Effector memory CD8-positive, alpha-beta T cell (primary cell): ENCODE measurements at regions not wholly inside any gene's neighbourhood (a gene's known extent, or its start where the extent isn't known, plus 50 kb on each side); places are given as distances from the start of the nearest gene placed in this dataset.
"Not testable (repeated sequence)": the region's sequence is repeated elsewhere in the genome, so short reads cannot be mapped to it uniquely, and the experiment has no call there.

ENCODE experiments used
- ATAC-seq: fragments of 150-1000 bp; cut with Tn5 transposase; replicated peaks from 2 replicates; pipeline ENCODE4 v1.10.0; 2021; ENCODE audit warnings: mild to moderate bottlenecking, moderate library complexity
- DNase-seq, 3 experiments: peaks; one replicate each; pipeline ENCODE4 v3.0.0; 2021
- H3K27ac Mint-ChIP-seq, 2 donors: one replicate each; pipeline ENCODE4 v1.8.0; 2022; ENCODE audit warnings: mild to moderate bottlenecking in 2 of 2, mixed read lengths in 2 of 2, moderate library complexity in 2 of 2
- H3K27me3 Mint-ChIP-seq, 2 donors: one replicate each; pipeline ENCODE4 v1.8.0; 2022; ENCODE audit warnings: mixed read lengths in 2 of 2
- H3K36me3 Mint-ChIP-seq: one replicate; pipeline ENCODE4 v1.8.0; 2022; ENCODE audit warnings: mild to moderate bottlenecking, moderate library complexity, mixed read lengths; ENCODE audit not compliant: insufficient read depth
- H3K4me1 Mint-ChIP-seq, 2 donors: one replicate each; pipeline ENCODE4 v1.8.0; 2022; ENCODE audit warnings: low read depth in 2 of 2, mixed read lengths in 2 of 2
- H3K4me3 Mint-ChIP-seq, 2 donors: one replicate each; pipeline ENCODE4 v1.8.0; 2022; ENCODE audit warnings: mild to moderate bottlenecking in 2 of 2, mixed read lengths in 2 of 2, moderate library complexity in 2 of 2
- H3K9me3 Mint-ChIP-seq, 2 donors: one replicate each; pipeline ENCODE4 v1.8.0; 2022; ENCODE audit warnings: mixed read lengths in 2 of 2

DNA sequence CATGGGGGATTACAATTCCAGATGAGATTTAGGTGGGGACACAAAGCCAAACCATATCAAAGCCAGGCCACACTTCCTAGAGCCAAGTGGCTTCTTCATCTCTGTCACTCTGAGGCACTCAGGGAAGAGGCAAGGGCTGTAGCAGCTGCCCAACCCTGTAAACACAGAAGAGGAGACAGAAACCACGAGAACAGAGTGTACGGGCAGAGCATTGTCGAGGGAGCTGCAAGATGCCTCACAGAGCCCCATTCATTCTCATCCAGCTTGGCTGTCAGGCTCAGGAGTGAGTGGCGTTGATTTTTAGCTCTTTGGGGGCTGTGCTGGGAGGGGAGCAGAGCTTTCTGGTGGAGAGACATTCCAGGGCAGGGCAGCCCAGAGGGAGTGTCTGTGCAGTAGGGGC lies 117.2 kb upstream of the SALL1 start:
- H3K4me1 Mint-ChIP-seq, result no peaks in the 10 kb centered on the region
- no peak overlapping the region for H3K27ac Mint-ChIP-seq
- DNase-seq (no peak), ATAC-seq (no peak)
- no peaks in the 10 kb centered on the region for H3K27me3 Mint-ChIP-seq
- H3K9me3 Mint-ChIP-seq, result peaks cover 14 to 46% of the 10 kb centered on the region in 2 donors
- H3K4me3 Mint-ChIP-seq, result no peak overlapping the region
- H3K36me3 Mint-ChIP-seq, result no peaks in the 10 kb centered on the region

DNA sequence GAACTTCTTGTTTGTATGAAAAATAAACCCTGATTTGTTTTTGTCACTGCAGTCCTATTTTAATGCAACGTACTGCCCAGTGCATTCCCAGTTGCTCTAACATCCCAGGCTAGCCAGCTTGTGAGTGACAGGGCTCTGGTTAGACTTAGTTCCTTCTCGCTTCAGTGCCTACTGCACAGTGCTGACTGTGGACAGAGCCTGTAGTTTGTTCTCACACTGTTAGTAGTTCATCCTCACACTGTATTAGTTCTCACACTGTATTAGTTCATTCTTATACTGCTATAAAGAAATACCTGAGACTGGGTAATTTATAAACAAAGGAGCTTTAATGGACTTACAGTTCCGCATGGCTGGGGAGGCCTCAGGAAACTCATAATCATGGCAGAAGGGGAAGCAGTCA lies 116.6 kb upstream of the SALL1 start:
- no peaks in the 10 kb centered on the region for H3K4me1 Mint-ChIP-seq
- no peaks in the 10 kb centered on the region for H3K36me3 Mint-ChIP-seq
- ATAC-seq, result no peak
- no peak overlapping the region for H3K4me3 Mint-ChIP-seq
- no peak for DNase-seq
- peaks cover 14 to 48% of the 10 kb centered on the region in 2 donors for H3K9me3 Mint-ChIP-seq
- no peak overlapping the region for H3K27ac Mint-ChIP-seq
- H3K27me3 Mint-ChIP-seq, result no peaks in the 10 kb centered on the region

DNA sequence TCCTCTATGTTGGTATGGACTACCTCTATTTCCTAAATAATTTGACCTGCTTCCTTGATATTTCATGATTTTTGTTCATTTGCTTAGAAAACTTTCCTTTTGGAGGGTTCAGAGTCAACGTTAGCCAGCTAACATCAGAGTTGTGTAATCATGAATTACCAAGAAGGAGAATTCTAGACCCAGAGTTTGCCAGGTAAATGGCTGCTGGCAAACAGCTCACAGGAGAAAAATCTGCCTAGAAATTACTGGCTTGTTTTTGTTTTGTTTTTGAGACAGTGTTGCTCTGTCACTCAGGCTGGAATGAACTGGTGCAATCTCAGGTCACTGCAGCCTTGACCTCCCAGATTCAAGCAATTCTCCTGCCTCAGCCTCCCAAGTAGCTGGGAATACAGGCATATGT lies 111.4 kb upstream of the SALL1 start:
- no peaks in the 10 kb centered on the region for H3K27me3 Mint-ChIP-seq
- ATAC-seq, result no peak
- no peak overlapping the region for H3K27ac Mint-ChIP-seq
- no peak for DNase-seq
- H3K4me3 Mint-ChIP-seq, result no peak overlapping the region
- no peaks in the 10 kb centered on the region for H3K36me3 Mint-ChIP-seq
- peaks cover 10 to 34% of the 10 kb centered on the region in 2 donors for H3K9me3 Mint-ChIP-seq
- H3K4me1 Mint-ChIP-seq, result no peaks in the 10 kb centered on the region

DNA sequence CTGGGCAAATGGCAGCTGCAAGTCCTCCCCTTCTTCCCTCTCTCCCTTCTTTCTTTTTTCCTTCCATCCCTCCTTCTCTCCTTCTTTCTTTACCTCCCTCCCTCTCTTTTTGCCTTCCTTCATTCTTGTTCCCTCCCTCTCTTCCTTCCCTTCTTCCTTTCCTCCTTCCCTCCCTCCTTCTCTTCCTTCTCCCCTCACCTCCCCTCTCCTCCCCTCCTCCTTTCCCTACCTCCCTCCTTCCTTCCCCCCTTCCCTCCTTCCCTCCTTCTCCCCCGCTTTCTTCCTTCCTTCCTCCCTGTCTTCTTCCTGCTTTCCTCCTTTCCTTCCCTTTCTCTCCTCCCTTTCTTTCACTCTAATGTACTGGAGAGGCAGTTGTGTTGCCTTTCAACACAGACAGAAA lies 110.8 kb upstream of the SALL1 start:
- H3K9me3 Mint-ChIP-seq, result peaks cover 10 to 34% of the 10 kb centered on the region in 2 donors
- no peak for DNase-seq
- H3K4me1 Mint-ChIP-seq, result no peaks in the 10 kb centered on the region
- no peaks in the 10 kb centered on the region for H3K36me3 Mint-ChIP-seq
- H3K27ac Mint-ChIP-seq, result no peak overlapping the region
- H3K27me3 Mint-ChIP-seq, result no peaks in the 10 kb centered on the region
- H3K4me3 Mint-ChIP-seq, result no peak overlapping the region
- ATAC-seq, result no peak

DNA sequence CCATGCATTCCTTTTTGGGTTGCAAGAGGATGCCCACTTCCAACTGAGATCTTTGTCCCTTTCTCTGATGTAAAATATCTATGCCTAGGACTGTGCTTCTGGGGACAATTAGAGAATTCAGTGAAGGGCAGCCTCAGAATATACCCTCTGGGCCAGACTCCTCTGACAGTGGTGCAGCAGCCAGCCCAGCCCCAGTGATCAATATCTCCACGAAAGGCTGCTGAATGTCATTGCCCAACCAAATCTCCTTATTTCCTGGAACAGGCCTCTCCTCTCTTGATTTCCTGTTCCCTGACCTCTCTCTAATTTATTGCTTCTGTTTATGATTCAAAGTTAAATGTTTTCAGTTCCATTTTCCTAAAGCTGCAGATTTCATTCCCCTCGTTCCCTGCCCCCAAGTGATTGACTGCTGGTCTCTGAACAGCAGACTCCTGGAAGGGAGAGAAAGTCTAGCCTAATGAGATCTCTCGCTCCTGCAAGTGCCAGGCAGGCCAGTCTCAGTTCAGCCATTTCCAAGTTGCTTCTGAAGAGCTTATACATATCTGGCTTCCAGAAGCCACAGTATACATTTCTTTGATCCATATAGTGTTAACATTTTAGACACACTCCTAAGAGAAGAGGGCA lies 104.4 kb upstream of the SALL1 start:
- no peak overlapping the region for H3K27ac Mint-ChIP-seq
- H3K36me3 Mint-ChIP-seq, result no peaks in the 10 kb centered on the region
- H3K27me3 Mint-ChIP-seq, result peaks cover 0 to 7% of the 10 kb centered on the region in 2 donors
- ATAC-seq (no peak), DNase-seq (no peak)
- H3K4me3 Mint-ChIP-seq, result no peak overlapping the region
- no peaks in the 10 kb centered on the region for H3K4me1 Mint-ChIP-seq
- H3K9me3 Mint-ChIP-seq, result peaks cover 15 to 34% of the 10 kb centered on the region in 2 donors

DNA sequence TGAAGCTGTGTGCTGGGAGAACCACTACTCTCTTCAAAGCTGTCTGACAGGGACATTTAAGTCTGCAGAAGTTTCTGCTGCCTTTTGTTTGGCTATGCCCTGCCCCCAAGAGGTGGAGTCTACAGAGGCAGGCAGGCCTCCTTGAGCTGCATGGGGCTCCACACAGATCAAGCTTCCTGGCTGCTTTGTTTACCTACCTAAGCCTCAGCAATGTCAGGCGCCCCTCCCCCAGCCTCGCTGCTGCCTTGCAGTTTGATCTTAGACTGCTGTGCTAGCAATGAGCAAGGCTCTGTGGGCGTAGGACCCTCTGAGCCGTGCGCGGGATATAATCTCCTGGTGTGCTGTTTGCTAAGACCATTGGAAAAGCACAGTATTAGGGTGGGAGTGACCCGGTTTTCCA lies 103.3 kb upstream of the SALL1 start:
- DNase-seq, H3K36me3 Mint-ChIP-seq, H3K4me1 Mint-ChIP-seq, H3K27ac Mint-ChIP-seq, ATAC-seq, H3K27me3 Mint-ChIP-seq, H3K4me3 Mint-ChIP-seq: not testable (repeated sequence)
- peaks cover 15 to 34% of the 10 kb centered on the region in 2 donors for H3K9me3 Mint-ChIP-seq

DNA sequence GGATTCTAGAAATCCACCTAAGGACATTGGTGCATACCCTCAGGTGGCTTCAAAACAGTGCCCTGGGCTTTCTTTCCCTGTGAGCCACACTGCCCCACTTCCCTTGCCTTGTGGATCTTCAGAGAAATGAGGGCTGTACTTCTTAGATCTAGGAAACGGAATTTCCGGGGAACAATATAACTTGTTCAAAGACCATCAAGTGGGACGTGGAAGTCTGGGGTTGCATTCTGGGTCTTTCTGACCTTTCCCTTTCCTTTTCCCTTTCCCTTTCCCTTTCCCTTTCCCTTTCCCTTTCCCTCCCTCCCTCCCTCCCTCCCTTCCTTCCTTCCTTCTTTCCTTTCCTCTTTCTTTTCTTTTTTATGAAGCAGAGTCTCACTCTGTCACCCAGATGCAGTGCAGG lies 97.1 kb upstream of the SALL1 start:
- H3K9me3 Mint-ChIP-seq, result peaks cover 9 to 28% of the 10 kb centered on the region in 2 donors
- H3K36me3 Mint-ChIP-seq, result no peaks in the 10 kb centered on the region
- H3K27me3 Mint-ChIP-seq, result peaks cover 0 to under 1% of the 10 kb centered on the region in 2 donors
- no peak overlapping the region for H3K4me3 Mint-ChIP-seq
- no peak overlapping the region for H3K27ac Mint-ChIP-seq
- no peak for ATAC-seq
- no peaks in the 10 kb centered on the region for H3K4me1 Mint-ChIP-seq
- no peak for DNase-seq

DNA sequence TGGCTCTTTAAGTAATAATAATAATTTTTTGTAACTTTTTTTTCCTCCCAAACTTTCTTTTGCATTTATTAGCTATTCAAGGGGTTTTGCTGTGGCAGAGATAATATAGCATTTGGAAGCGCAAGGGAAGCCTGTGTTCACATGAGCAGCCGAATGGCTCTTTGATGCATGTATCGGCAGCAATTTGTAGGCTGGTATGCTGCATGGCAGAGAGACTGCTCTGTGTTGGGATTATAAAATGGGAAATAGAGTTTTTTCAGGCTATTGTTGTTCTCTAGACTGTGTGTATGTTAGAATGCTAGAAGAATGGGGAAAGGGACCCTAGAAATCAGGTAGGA lies 94.6 kb upstream of the SALL1 start:
- DNase-seq, result no peak
- no peak for ATAC-seq
- Mint-ChIP-seq H3K36me3 (no peaks in the 10 kb centered on the region), H3K27me3 (no peaks in the 10 kb centered on the region), H3K27ac (no peak overlapping the region), H3K9me3 (peaks cover 7 to 17% of the 10 kb centered on the region in 2 donors), H3K4me1 (no peaks in the 10 kb centered on the region), H3K4me3 (no peak overlapping the region)

DNA sequence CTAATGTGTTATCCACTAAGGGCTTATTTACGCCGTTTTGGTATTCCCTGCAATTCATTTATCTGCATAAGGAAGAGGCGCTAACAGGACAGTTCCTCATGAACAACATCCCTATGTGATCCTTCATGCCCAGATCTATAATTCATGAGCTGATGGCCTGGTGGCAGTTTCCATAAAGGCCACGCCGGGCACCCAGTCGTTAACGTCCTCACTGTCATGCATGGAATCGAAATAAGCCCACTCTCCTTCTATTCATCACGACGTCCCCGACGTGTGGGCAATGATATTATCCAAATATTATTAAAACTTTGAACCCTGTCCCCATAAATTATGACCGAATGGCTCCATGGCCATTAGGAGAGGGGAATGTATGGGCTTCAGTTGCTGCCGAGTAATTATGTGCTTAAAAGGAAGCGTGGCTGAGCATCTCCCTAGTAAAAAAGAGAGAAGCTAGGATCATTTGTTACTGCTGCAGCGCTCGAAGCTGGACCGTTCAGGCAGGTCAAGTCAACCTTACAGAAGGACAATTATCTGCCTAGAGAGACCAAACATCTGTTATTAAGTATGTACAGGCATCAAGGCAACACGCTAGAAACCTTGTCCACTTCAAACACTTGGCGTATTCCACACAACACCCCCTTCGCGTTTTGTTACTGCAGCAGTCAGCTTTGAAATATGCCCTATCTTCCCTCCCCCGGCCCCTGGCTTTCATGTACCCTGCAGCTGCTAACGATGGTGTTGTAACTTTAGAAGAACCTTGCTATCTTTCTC lies 94.0 kb upstream of the SALL1 start:
- ATAC-seq (no peak), DNase-seq (no peak)
- H3K4me1 Mint-ChIP-seq, result no peaks in the 10 kb centered on the region
- no peak overlapping the region for H3K4me3 Mint-ChIP-seq
- no peaks in the 10 kb centered on the region for H3K36me3 Mint-ChIP-seq
- H3K27me3 Mint-ChIP-seq, result no peaks in the 10 kb centered on the region
- no peak overlapping the region for H3K27ac Mint-ChIP-seq
- peaks cover 9 to 19% of the 10 kb centered on the region in 2 donors for H3K9me3 Mint-ChIP-seq

DNA sequence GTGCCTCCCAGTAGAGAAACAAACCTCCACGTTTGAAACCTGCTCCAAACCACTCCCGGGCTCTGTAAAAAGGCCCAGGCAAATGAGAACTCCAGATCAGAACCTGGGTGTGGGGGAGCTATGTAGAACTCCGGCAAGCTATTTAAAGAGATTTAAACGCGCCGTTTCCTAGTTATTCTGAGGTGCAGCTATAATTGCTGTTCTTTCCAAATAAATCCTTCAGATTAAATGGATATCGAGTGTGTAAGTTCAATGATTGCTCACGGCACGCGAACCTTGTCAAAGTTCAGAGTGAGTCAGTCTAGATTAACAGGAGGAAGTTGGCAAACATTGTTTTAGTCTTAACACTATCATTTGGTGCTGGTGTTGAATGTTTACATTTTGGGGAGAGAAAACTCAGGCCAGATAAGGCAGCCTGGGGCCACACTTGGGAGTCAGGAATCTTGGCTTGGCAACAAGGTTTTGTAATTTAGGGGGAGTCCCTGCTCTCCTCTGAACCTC lies 92.9 kb upstream of the SALL1 start:
- Mint-ChIP-seq H3K4me1 (no peaks in the 10 kb centered on the region), H3K4me3 (no peak overlapping the region), H3K9me3 (peaks cover 19 to 29% of the 10 kb centered on the region in 2 donors), H3K27ac (no peak overlapping the region), H3K36me3 (no peaks in the 10 kb centered on the region), H3K27me3 (no peaks in the 10 kb centered on the region)
- DNase-seq, result no peak
- no peak for ATAC-seq

DNA sequence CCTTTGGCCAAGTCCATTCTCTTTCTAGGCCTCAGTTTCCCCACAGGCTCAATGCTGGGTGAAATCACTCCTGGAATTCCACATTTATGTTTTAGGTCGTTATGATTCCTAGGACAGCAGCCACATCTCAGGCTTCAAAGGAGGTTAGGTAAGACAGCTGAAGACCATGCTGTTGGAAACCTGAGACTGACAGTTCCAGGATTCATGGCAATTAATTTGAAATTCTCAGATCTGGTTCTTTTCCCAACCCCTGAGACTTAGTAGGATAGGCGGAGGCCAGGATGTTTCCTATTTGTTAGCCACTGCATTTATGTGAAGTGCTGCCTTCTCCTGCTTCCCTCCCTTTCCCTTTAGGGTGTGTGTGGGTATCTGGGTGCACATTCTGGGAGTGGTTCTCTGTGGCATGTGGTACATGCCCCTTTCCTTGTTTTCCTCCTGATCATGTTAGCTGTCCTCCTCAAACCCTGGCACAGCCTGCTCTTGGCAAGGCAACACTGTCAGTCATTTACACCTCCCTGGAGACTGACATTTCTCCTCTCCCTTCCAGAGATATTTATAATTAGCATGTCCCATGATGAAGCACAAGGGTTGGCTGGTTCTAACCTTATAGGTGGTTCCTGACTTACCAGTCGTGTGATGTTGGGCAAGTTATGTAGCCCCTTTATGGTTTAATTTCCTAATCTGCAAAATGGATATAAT lies 91.4 kb upstream of the SALL1 start:
- Mint-ChIP-seq H3K4me3 (no peak overlapping the region), H3K36me3 (no peaks in the 10 kb centered on the region), H3K27me3 (no peaks in the 10 kb centered on the region), H3K9me3 (peaks cover 20 to 33% of the 10 kb centered on the region in 2 donors), H3K4me1 (no peaks in the 10 kb centered on the region), H3K27ac (no peak overlapping the region)
- no peak for ATAC-seq
- no peak for DNase-seq

DNA sequence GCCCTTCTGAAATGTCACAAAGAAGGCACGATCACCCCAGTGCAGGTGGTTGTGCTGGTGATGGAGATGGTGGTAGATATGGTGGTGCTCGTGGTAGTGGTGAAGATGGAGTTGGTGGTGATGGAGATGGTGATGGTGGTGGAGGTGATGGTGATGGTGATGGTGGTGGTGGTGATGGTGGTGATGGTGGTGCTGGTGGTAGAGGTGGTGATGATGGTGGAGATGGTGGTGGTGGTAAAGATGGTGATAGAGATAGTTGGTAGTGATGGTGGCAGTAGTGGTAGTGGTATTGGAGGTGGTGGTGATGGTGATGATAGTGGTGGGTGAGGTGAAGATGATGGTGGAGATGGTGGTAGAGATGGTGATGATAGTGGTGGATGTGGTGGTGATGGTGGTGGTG lies 88.1 kb upstream of the SALL1 start:
- Mint-ChIP-seq H3K27me3 (no peaks in the 10 kb centered on the region), H3K4me1 (no peaks in the 10 kb centered on the region), H3K4me3 (no peak overlapping the region), H3K36me3 (peaks cover 2% of the 10 kb centered on the region), H3K9me3 (peaks cover 20 to 21% of the 10 kb centered on the region in 2 donors), H3K27ac (no peak overlapping the region)
- DNase-seq (no peak), ATAC-seq (no peak)

DNA sequence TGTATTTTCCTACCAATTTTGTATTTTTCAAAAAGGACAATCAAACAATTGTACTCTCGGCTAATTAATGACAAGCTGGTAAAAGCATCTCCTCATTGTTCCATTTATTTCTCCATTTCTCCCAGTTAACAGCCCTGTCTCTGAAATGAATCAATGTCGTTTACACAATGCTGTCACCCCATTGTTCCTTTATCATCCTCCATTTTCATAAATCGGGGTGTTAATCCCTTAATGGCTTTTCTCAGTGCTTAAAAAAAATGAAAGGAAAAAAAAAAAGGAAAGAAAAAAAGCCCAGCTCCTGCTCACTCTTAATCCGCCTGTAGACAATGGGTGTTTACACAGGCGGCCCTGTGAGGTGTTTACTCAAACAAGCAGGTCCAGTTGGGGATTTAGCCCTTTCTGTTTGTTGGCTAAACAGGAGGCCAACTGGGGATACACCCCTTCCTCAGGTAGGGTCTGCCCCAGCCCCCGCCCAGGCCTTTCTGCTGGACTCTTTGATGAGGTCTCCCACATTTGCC lies 86.8 kb upstream of the SALL1 start:
- Mint-ChIP-seq H3K4me3 (no peak overlapping the region), H3K9me3 (peaks cover 16% of the 10 kb centered on the region in 2 donors), H3K36me3 (peaks cover 2% of the 10 kb centered on the region), H3K4me1 (no peaks in the 10 kb centered on the region), H3K27ac (no peak overlapping the region), H3K27me3 (no peaks in the 10 kb centered on the region)
- no peak for ATAC-seq
- no peak for DNase-seq
